LNCaP clone FGC (cell line): ENCODE measurements at regions not wholly inside any gene's neighbourhood (a gene's known extent, or its start where the extent isn't known, plus 50 kb on each side); places are given as distances from the start of the nearest gene placed in this dataset.

ENCODE experiments used
- DNase-seq: peaks from one replicate; pipeline ENCODE4 v3.0.0-alpha.2; 2011; ENCODE audit warnings: low read depth
- H3K4me3 ChIP-seq: 2 replicates; pipeline ENCODE4 v1.5.1; 2011; ENCODE audit warnings: mild to moderate bottlenecking, low read depth, low read length, control low read depth
- TF ChIP-seq, protein P1 (sequence below): IDR thresholded peaks from 2 replicates; pipeline ENCODE4 v1.5.1; 2012; ENCODE audit warnings: mild to moderate bottlenecking; ENCODE audit not compliant: control insufficient read depth, insufficient read depth; ENCODE audit errors: extremely low read depth

DNA sequence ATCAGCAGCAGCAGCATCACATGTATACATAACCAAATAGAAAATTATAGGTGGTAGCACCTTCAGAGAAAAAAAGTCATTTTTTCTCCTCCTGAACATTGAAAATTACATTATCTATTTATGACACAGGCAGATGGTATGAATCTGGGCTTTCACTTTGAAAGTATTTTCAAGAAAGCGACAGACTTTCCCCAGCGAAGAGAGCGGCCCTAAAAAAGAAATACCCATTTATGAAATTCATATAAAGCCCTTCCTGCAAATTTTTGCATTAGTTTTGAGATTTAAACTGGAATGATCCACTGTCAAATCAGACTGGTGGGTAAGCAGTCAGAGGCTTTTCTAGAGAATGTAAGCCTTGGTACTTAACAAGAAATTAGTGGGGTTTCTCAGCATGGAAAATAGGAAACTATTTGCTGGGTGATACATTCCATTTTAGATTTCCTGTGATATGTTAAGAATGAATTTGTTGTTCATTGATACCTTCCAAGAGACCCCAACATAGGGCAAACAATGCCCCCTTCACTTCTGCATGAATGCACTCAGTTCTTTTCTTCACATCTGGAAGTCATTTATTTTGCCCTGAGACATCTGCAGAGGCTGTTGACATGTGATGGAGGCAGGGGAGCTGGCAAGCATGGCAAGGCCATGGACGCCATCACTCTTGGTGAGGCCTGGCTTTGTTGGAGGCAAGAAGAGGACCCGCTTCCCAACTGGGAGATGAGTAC lies 147.0 kb downstream of the LINC00237 start:
- TF ChIP-seq, protein P1, sequence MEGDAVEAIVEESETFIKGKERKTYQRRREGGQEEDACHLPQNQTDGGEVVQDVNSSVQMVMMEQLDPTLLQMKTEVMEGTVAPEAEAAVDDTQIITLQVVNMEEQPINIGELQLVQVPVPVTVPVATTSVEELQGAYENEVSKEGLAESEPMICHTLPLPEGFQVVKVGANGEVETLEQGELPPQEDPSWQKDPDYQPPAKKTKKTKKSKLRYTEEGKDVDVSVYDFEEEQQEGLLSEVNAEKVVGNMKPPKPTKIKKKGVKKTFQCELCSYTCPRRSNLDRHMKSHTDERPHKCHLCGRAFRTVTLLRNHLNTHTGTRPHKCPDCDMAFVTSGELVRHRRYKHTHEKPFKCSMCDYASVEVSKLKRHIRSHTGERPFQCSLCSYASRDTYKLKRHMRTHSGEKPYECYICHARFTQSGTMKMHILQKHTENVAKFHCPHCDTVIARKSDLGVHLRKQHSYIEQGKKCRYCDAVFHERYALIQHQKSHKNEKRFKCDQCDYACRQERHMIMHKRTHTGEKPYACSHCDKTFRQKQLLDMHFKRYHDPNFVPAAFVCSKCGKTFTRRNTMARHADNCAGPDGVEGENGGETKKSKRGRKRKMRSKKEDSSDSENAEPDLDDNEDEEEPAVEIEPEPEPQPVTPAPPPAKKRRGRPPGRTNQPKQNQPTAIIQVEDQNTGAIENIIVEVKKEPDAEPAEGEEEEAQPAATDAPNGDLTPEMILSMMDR: no peak
- no peak overlapping the region for H3K4me3 ChIP-seq

DNA sequence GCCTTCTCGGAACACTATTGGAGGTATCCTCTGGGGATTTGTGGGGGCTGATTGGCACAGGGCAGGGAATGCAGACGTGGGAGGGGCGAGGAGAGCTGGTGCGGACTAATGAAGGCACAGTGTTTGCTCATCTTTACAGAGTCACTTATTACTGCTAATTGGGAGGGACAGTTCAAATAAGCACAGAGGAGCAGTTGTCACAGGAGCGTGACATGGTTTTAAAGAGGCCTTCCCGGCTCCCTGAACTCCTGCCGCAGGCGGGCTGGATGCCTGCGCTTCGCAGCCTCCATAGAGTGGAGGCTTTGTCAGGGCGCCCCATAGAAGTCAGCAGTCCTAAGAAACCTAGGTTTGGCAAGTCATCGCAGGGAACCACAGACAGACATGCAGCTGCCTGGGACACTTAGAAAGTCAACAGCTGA lies 149.6 kb downstream of the LINC00237 start:
- DNase-seq: no peak
- TF ChIP-seq, protein P1: no peak
- H3K4me3 ChIP-seq: no peak overlapping the region

More for the DNA sequence above, 147.0 kb downstream of the LINC00237 start:
- no peak for DNase-seq

DNA sequence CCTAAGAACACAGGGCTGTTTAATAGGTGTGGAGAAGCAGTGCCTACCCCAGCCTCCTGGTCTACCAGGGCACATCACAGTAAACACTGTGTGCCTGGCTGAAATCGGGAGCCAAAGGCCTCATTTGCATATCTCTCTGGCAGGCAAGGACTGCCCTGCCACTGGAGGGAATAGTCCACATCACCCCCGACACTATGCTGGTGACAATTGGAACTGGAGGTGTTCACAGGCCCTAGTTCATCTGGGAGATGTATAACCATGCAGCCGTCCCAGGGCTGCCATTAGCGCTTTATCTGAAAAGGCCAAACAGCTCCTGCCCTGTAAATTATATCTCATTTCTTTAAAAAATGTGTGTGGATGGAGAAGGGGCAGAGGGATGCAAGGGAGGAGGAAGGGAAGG lies 150.3 kb downstream of the LINC00237 start:
- TF ChIP-seq, protein P1: no peak

DNA sequence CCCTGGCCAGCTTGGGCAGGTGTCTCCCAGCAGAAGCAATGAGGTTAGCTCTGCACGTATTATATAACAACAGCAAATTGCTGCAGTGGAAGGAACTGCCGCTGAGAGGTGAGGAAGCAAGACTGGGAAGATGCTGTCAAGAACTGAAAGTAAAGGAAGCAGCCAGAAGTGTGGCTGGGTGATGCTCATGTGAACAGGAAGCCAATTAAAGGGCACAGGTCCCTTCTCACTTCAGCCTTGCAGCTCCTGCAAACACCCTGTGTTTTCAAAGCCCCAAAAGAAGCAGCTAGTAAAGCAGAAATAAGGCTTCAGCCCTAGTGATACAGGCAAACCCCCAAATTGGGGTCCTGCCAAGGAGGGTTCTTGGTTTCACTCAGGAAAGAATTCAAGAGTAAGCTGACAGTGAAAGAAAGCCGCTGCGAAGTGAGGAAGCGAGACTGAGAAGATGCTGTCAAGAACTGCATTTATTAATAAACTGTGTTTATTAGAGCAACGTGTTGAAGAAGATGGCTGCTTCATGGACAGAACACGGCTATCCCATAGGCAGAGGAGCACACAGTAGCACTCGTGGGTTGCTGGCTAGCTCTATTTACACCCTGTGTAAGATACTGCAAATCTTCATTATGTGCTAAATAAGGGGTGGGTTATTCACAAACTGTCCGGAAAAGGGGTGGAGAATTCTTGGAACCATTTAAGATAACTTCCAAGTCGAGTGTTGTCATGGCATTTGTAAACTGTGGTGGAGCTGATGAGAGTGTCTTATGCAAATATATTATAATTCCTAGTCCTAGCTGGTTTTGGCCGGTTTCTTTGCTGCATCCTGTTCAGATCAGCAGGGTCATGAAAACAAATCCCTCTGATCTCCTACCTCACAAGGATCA lies 152.2 kb downstream of the LINC00237 start:
- H3K4me3 ChIP-seq: no peak overlapping the region
- no peak for DNase-seq
- TF ChIP-seq, protein P1: no peak

More for the DNA sequence above, 150.3 kb downstream of the LINC00237 start:
- no peak for DNase-seq
- no peak overlapping the region for H3K4me3 ChIP-seq

DNA sequence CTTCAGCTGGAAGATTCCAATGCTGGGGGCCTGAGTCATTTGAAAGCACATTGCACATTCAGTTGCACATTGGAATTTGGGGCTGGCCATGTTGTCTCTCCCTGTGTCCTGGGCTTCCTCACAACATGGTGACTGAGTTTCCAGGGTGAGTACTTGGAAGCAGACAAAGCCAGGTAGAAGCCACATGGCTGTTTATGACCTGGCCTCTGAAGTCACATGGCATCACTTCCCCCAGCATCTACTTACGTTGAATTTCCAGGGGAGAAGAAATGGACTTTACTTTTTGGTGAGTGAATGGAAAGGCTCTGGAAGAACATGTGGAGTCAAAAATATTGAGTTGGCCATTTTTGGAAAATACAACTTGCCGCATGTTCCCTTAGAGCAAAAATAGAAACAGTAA lies 155.5 kb downstream of the LINC00237 start:
- TF ChIP-seq, protein P1: no peak
- H3K4me3 ChIP-seq: no peak overlapping the region
- DNase-seq: no peak

DNA sequence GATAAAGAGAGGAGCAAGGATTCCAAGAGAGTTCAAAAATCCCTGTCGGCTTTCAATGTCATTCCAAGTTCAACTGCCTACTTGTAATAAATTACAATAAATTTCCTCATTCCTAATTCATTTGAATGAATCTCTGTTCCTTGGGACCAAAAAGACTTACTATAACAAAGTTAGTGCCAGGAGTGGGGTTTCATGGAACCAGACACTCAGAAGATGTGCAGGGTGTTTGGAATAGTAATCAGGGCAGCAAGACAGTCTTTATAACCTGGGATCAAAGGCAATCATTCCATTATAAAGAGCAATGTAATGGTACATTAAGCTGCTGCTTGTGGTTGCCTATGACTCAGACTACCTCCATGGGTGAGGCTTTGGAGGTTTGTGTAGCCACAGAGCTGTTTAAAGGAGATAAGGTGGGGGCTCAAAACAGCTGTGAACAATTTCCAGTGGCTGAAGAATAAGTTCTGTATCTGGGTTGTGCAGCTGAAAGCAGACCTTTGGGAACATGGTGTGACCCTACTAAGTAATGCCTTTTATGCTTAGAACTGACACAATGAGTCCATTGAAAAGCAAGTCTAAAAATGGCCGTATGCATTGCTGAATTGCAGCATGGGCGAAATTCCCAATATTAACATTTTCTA lies 159.9 kb downstream of the LINC00237 start:
- no peak for DNase-seq
- TF ChIP-seq, protein P1: no peak
- no peak overlapping the region for H3K4me3 ChIP-seq
